CD4-positive, alpha-beta T cell treated with Interleukin-15 for 1 hour (primary cell): ENCODE measurements at regions not wholly inside any gene's neighbourhood (a gene's known extent, or its start where the extent isn't known, plus 50 kb on each side); places are given as distances from the start of the nearest gene placed in this dataset.
"Not testable (repeated sequence)": the region's sequence is repeated elsewhere in the genome, so short reads cannot be mapped to it uniquely, and the experiment has no call there.

Experiments
- DNase-seq: peaks from one replicate; pipeline ENCODE4 v3.0.0-alpha.2; 2020

DNA sequence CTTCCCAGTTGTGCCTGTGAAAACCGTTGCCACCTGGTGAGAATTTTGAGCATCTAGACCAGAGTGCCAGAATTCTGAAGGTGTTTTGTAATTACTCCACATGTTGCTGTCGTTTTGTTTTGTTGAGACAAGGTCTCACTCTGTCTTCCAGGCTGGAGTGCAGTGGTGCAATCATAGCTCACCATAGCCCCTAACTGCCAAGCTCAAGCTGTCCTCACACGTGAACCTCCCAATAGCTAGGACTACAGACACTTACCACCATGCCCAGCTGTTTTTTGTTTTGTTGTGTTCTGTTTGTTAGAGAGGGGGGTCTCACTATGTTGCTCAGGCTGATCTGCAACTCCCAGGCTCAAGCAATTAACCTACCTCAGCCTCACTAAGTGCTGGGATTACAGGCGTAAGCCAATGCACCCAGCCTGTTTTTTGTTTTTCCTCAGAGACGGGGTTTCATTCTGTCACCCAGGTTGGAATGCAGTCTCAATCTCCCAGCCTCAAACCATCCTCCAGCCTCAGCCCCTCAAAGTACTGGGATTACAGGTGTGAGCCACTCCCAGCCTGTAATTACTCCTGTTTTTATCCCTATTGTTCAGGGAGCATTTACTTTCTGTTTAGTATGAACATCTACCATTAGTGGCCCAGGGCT lies 121.1 kb upstream of the DMRT1 start:
- no peak for DNase-seq

DNA sequence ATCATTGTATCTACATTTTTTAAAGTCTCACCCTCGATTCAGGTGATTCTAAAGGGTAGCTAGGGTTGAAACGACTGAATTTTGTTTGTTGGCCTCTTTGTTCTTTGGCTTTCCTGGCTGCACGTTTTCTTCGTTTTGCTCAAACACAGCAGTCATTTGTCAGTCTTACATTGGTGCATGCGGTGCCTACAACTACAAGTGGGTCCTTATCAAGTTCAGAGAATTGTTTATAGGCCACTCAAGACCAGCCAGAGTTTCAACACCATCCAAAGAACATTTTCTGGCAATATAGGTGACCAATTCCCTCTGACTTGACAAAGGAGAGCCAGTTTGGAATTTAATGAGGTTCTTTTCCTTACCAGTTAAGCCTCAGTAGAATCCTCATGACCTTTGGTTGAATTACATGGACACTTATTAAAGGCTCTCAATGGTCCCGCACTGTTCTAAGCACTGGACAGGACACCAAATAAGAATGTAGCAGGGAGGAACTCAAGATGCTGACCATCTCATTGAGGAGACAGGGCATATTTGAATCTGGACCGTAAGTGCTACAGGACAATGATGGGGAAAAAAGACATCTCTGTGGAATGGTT lies 119.0 kb upstream of the DMRT1 start:
- no peak for DNase-seq

DNA sequence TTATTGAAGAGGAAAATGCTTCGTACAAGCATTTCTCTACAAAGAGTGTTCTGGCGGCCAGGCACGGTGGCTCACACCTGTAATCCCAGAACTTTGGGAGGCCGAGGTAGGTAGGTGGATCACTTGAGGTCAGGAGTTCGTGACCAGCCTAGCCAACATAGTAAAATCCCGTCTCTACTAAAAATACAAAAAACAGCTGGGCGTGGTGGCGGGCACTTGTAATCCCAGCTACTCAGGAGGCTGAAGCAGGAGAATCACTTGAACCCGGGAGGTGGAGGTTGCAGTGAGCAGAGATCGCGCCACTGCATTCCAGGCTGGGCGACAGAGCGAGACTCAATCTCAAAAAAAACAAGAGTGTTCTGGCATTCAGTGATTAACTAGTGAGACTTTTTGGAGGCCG lies 117.0 kb upstream of the DMRT1 start:
- DNase-seq, result not testable (repeated sequence)

DNA sequence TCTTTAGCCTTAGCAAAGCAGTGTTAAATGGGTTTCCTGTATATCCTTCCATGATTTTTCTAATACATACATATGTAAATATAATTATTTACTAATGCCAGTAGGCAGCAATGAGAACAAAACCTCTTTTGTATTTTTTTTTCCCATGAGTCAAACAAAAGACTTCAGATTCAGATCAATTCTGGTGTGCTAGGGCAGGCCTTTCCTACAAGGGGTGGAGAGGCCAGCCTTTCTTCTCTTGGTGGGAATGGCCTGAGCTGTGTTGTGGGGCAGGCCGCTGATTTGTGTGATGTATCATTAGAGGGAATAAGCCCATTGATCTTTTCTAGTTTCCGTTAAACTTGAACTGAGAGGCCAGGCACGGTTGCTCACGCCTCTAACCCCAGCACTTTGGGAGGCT lies 115.5 kb upstream of the DMRT1 start:
- no peak for DNase-seq

DNA sequence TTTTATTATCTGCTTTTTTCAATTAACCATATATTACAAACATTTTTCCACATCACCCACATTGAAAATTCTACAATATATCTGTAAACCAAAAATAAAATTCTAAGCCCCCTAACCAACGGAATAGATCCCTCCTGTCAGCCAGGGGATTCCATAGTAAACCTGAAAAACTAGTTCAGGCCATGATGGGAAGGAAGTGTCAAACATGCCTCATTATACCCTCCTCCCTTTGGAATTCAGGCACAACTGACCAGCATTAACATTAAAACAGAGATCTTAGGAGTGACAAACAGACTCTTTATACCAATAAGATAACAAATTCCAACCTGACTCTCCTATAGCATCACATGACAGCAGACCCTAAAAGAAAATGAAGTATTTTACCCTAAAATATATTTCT lies 113.7 kb upstream of the DMRT1 start:
- no peak for DNase-seq

DNA sequence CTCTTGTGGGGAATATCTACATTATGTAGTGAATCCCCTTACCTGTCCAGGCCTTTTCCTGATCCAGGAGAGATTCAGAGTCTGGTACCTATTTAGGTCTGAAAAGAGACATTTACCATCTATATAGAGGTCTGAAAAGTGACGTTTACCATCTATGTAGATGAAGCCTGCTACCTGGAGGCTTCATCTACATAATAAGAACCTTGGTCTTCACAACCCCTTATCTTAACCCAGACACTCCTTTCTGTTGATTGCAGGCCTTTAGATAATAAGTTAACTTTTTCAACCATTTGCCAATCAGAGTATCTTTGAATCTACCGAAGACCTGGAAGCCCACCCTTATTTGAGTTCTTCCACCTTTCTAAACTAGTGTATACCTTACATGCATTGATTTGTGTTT lies 113.0 kb upstream of the DMRT1 start:
- no peak for DNase-seq

DNA sequence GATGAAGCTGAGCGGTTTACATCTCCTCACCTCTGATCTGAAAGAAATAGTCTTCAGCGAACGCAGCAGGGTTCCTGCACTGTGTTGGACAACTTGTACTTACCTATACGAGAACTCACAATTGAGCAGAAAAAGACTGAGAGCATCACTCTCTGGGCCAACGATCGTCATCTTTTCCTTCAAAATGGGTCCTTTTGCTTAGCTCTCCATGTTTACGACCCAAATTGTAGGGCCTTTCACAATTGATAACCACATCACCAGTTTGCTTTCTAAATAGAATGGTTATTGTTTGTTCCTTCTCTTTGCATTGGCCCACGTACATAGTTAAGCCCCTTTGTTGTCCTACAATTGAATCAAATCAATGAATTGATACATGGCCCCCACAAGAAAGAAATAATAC lies 110.0 kb upstream of the DMRT1 start:
- no peak for DNase-seq

DNA sequence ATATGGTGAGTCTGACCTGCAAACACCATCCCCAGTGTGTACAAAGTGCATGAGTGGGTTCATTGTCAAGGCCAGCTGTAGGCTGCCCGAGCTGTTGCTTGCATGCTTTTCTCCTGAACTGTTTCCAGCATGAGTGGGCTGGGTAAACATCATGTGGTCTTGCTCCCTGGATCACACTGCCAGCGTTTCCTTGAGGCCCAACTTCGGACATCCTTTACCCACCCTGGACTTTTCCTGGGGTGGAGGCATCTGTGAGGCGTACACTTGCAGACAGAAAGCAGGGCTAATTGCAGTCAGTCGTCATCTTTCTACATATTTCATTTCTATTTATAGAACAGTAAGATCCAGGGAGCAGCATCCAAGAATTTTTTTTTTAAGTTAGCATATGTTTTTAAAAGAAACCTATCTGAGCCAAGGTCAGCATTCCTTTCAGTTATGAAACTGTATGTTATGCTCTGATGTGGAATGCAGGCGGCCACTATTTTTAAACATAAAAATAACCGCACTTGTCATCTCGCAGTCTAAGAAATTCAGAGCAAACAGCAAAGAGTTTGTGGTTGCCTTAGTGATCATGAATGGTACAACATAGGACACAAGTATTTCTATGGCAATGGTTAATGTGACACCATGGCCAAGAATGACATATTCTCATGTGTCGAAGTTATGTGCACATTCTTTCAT lies 106.5 kb upstream of the DMRT1 start:
- no peak for DNase-seq

DNA sequence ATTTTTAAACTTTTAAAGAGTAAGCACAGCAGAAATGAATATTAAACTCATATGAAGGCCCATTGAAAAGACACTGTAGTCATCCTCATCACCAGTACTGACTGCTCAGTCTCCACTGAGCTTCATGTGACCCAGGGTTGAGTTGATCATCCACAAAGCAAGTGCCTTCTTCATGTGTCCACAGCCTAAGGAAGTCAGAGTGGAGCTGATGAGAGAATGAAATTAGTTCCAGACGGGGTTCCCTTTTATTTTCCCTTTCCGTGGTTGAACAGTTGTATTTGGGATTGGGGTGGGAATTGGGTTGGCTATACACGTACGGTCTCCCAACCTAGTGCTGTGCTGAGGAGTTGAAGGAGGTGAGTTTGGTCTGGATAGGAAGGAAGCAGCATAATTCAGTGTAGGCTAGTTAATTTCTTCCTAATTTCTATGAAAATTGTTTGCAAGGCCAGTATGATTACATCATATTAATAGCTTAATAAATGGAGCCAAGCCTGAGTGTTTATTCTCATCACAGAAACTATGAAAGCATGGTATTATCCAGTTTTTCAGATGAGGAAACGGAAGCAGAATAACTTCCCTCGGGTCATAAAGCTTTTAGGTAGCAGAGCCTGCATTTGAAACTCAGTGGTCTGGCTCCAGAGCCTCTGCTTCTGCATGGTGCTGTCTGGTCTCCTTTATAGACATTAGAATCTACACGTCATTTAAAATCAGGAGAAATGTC lies 103.9 kb upstream of the DMRT1 start:
- DNase-seq, result no peak

DNA sequence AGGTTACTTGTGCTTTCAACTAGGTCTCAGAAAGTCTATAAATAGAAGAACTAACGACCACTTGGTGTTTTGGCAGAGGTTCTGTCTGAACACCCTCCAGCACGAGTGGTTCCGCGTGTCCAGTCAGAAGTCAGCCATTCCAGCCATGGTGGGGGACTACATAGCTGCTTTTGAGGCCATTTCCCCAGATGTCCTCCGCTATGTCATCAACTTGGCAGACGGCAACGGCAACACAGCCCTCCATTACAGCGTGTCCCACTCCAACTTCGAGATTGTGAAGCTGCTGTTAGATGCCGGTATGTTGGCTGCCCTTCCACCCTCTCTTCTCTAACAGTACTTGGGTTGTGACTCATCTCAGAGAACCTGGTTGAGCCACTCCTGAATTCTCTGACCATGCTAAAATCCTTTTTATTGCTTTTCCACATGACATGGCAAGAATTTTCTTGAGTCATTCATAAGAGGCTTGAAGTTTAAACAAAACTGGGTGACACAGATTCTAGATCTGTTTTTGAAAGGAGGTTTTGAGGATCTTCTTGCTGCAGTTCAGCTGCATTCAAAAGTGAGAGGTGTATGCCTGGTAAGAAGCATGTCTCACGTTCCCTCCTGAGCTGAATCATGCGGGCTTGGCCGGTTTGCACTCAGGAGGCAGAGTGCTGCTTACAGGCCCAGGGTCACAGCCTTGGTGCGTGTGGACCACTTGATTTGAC lies 103.1 kb upstream of the DMRT1 start:
- no peak for DNase-seq

DNA sequence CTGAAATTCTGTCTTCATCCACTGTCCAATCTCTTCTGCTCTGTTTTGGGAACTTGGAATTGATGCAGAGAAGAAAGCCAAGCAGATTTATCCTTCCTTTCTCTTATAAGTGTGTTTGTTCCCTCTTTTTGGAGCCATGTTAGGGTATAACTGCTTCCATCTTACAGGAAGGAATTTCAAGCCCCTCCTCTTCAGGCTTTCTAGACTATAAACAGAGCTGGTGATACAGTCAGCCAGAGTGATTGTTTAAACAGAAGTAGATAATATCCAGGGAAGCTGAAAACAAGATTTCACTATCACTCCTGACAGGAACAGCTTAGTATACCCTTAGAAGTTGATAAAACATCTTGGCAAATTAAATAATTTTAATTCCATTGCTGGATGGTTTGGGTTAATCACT lies 102.1 kb upstream of the DMRT1 start:
- no peak for DNase-seq

DNA sequence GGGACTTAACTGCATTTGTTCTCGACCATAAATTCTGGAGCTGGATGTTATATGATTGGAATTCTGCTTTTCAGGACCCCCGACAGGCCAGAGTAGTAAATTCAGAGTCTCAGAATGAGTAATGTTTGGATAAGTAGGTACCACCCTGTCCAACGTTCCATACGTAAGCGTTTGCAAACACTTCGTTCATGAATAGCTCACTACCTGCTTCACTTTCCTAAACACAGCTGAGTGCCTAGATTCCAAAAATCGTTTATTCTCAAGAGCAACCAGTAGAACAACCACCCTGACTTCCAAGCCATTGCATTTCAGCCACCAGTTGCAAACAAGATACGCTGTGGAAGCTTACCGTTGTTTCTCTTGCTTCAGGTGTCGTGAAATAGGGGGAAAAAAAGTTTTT lies 101.3 kb upstream of the DMRT1 start:
- no peak for DNase-seq

DNA sequence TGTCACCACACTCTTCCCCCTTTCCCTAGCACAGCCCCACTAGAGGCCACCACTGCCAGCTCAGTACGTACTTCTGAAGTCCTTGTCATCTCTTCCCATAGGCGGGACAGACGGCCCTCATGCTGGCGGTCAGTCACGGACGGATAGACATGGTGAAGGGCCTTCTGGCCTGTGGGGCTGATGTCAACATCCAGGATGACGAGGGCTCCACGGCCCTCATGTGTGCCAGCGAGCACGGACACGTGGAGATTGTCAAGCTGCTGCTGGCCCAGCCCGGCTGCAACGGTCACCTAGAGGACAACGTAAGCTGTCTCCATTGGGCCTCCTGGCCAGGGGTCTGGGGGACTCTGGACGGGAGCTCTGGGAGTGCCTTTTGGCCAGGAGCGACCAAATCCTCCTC lies 99.4 kb upstream of the DMRT1 start:
- no peak for DNase-seq

DNA sequence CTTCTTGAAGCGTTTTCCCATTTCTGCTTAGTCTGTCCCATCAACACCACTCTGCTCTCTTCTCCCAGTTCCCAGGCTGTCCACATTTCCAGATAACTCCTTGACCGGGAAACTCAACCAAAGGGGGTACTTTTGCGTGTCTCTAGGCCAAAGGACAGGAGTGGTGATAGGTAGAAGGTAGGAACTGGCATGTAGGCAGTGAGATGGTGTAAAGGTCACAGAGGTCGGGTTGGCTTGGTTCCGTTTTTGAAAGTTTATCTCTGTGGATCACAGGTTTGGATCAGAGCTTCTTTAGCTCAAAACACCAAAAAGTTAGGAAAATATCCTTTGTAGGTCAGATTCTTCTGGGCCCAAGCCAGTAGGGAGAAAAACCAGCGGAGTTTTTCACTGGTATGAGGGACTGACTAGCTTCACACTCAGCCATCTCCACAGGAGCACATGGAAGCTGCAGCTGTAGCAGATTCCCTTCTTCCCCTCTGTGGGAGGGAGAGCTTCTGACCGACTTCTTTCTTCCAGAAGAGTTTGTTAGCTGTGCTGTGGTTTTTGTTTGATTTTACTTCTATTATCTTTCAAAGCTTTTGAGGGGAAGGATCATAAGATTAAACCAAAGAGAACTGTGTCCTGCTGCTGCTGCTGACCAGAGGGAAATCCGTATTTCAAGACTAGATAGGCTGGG lies 98.4 kb upstream of the DMRT1 start:
- no peak for DNase-seq

DNA sequence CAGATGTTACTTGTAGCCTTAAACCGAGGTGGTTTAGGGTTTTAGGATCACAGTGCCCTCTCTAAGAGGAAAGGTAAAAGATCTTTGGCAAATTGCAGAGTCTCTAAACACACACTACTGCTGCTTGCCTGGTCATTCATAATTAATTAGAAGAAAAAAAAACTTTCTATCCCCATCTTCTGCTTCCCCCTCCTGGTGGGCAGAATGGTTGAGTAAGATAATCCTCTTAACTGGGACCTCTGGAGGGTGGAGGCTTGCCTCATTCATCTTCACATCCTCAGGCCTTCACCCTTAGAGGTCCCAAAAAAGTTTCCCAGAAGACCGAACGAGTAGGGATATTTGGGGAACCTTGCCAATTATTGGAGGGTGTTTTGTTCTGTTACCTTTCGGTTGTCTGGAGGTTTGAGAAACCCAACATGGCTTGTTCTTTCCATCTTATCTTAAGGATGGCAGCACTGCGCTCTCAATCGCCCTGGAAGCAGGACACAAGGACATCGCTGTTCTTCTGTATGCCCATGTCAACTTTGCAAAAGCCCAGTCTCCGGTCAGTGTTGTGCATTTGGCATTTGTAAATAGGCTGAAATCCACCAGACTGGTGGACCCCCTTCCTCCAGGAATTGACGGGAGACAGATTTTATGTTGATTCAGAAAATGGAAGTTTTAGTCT lies 97.3 kb upstream of the DMRT1 start:
- no peak for DNase-seq

DNA sequence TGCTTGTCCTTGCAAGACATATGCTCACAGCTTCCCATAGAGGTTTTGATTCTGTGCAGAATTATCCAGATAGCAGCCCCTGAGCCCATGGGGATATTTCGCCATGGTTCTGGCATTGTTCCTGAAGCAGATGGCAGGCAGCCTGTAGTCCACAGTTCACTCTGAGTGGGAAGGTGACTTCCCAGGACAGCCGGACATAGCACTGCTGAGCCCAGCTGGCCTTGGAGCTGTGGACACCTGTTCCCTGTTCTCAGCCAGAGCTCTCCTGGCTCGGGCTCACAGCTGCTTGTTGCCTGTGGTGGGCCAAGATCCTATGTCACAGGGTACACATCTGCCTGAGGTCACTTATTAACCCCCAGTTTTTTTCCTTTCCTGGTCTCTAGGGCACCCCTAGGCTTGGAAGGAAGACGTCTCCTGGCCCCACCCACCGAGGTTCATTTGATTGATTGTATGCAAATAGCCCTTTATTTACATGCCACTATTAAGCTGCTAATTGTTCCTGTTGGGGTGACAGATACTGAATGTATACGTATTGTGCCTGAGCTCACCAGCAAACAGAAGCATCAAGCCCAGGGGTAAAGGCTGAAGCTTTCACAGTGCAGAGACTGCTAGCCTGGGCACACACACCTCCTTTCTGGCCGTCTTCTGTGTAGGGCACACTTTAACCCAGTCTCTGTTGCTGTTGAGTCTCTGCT lies 96.6 kb upstream of the DMRT1 start:
- no peak for DNase-seq

DNA sequence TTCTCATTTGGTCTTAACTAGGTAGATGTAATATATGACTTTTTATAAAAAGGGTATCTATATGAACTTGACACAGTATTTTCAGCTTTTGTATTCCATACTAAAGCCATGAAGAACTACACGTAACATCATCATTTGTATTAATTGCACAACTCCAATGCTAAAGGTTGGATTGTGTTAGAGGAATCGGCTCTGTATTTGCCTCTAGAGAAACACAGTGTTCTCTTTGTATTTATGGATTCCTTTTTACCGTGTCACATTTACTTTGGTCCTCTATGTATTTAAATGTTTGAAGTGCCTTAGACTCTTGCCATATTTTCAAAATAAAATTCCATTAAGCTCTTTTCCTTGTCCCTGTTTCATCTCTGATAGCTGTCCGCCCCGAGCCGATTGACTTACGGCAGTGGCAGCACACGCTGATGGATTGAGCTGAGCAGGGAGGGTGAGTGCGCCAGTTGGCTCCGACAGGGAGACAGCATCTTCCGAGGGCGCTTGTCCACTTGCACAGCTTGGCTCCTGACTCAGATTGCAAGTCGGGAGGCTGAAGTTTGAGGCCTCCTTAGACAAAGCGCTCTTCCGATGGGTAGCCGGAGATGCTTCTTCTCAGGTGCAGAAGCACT lies 95.6 kb upstream of the DMRT1 start:
- DNase-seq, result no peak

DNA sequence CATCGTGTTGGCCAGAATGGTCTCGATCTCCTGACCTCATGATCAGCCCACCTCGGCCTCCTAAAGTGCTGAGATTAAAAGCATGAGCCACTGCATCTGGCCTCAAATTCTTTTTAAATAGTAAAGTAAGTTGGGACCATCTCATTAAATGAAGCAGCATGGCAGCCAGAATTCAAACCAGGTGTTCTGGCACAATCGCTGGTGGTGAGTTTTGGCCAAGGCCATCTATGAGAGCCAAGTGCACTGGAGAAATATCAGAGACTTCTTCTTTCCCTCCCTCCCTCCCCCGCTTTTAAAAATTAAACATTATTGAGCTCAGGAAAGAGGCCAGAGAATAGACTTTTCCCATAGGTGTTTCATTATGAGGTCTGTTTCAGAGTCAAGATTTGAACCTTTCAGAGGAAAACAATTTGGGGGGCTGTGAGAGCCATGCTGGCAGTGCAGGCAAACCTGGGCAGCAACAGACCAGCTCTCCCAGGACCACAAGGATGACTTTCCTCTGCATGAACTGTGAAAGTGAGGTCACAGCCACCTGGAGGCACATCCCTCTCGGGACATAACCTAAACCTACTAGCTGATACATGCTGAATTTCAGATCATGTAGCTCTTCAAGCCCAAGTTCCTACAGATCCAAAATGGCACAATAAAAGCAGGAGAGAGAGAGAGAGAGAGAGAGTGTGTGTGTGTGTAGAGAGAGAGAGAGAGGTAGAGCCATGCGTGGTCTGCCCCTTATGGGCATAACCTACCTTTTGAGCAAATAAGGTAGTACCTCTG lies 94.6 kb upstream of the DMRT1 start:
- no peak for DNase-seq

DNA sequence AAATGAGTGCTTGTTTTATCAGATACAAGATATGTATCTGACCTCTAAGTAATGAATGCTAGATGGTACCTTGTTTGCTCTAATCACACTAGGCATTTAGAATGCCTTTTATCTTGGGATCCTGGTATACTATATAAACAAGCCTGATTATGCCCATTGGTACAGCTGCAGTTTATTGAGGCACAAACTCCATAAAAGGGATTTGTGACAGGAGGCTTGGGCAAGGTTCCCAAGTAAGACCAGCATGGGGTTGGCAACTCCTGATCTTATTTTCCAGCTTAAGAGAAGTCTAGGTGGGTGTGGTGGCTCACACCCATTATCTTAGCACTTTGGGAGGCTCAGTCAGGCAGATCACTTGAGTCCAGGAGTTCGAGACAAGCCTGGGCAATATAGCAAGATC lies 93.9 kb upstream of the DMRT1 start:
- no peak for DNase-seq

DNA sequence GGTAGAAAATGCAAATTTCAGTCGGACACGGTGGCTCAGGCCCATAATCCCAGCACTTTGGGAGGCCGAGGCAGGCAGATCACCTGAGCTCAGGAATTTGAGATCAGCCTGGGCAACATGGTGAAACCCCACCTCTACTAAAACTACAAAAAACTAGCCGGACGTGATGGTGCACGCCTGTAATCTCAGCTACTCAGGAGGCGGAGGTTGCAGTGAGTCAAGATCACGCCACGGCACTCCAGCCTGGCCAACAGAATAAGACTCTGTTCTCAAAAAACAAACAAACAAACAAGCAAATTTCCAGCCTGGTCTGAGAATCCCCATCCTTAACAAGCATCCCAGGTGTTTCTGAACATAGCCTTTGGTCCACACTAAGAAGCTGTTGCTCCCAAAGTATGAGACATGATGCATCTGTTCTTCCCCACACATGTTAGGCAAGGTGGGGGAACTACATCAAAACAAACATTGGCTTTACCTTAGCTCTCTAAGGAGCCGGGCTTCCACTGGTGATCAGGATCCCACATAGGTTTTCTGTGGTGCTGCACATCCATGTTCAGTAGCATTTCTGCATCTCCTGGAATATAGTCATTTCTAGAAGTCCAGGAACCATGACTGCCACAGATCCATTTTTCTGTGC lies 92.5 kb upstream of the DMRT1 start:
- no peak for DNase-seq
